Hypothalamus (tissue), 51 donors: ENCODE measurements at regions not wholly inside any gene's neighbourhood (a gene's known extent, or its start where the extent isn't known, plus 50 kb on each side); places are given as distances from the start of the nearest gene placed in this dataset.

ENCODE experiments used
- DNase-seq, 51 donors: peaks; one replicate each; lab custom pipeline; 2025; lab: John Stamatoyannopoulos, UW

- no peak for DNase-seq
These were observed 138.3 kb upstream of the SMIM23 start for GRCh38 chr5:171647043-171647903.

GRCh38 chr5:171647904-171648260 lies 137.7 kb upstream of the SMIM23 start:
- DNase-seq: no peak

GRCh38 chr5:171648279-171649074 lies 137.1 kb upstream of the SMIM23 start:
- no peak for DNase-seq

GRCh38 chr5:171649075-171649401 lies 136.6 kb upstream of the SMIM23 start:
- no peak for DNase-seq

GRCh38 chr5:171650597-171650996 lies 135.0 kb upstream of the SMIM23 start:
- no peak for DNase-seq

- DNase-seq: no peak
These were observed 134.5 kb upstream of the SMIM23 start for GRCh38 chr5:171651102-171651501.

GRCh38 chr5:171654881-171655280 lies 130.7 kb upstream of the SMIM23 start:
- DNase-seq: no peak

- DNase-seq: no peak
These were observed 128.1 kb upstream of the SMIM23 start for GRCh38 chr5:171657473-171657872.

- DNase-seq: no peak
These were observed 125.7 kb upstream of the SMIM23 start for GRCh38 chr5:171659896-171660295.

GRCh38 chr5:171660434-171660833 lies 125.2 kb upstream of the SMIM23 start:
- no peak for DNase-seq

GRCh38 chr5:171661143-171661542 lies 124.5 kb upstream of the SMIM23 start:
- DNase-seq: no peak

- DNase-seq: no peak
These were observed 122.1 kb upstream of the SMIM23 start for GRCh38 chr5:171663311-171664085.

GRCh38 chr5:171664489-171664888 lies 121.1 kb upstream of the SMIM23 start:
- DNase-seq: no peak

- no peak for DNase-seq
These were observed 118.8 kb upstream of the SMIM23 start for GRCh38 chr5:171666815-171667214.

GRCh38 chr5:171667341-171668096 lies 118.1 kb upstream of the SMIM23 start:
- DNase-seq: no peak

- no peak for DNase-seq
These were observed 117.6 kb upstream of the SMIM23 start for GRCh38 chr5:171668097-171668412.

- no peak for DNase-seq
These were observed 116.0 kb upstream of the SMIM23 start for GRCh38 chr5:171669571-171669970.

- no peak for DNase-seq
These were observed 113.1 kb upstream of the SMIM23 start for GRCh38 chr5:171672556-171672955.

GRCh38 chr5:171673328-171673727 lies 112.3 kb upstream of the SMIM23 start:
- no peak for DNase-seq

- DNase-seq: no peak
These were observed 111.8 kb upstream of the SMIM23 start for GRCh38 chr5:171673840-171674239.

- no peak for DNase-seq
These were observed 110.1 kb upstream of the SMIM23 start for GRCh38 chr5:171675511-171675910.
